SK-N-SH (cell line): ENCODE measurements at regions not wholly inside any gene's neighbourhood (a gene's known extent, or its start where the extent isn't known, plus 50 kb on each side); places are given as distances from the start of the nearest gene placed in this dataset.

Source experiments
- CTCF ChIA-PET: fragments of 300-600, 350-600 bp; formaldehyde crosslinking; extraction: SDS; loops from one replicate; lab custom pipeline; 2021; lab: Yijun Ruan, JAX
- POLR2A ChIA-PET: fragments of 350-600 bp; sonication (Branson Sonifier 250); formaldehyde crosslinking; extraction: SDS; loops from one replicate; lab custom pipeline; 2020; ENCODE audit warnings: antibody characterized with exemption, inconsistent platforms; lab: Yijun Ruan, JAX
- DNase-seq: peaks from one replicate; pipeline ENCODE4 v3.0.0; 2012
- H2AFZ ChIP-seq: fragments of 200-600 bp; sonication (generic); 2 replicates; pipeline ENCODE4 v1.8.1; 2016; ENCODE audit warnings: antibody characterized with exemption, mild to moderate bottlenecking, low read depth
- H3F3A ChIP-seq: fragments of 200-600 bp; sonication (generic); replicated peaks from 2 replicates; pipeline ENCODE3; 2016; ENCODE audit warnings: antibody characterized with exemption, mild to moderate bottlenecking; ENCODE audit not compliant: insufficient read depth
- H3K27ac ChIP-seq, 2 experiments: fragments of 200-500 bp in 1 of 2; fragments of 200-600 bp in 1 of 2; sonication (Bioruptor generic) in 1 of 2; sonication (generic), shearing (Covaris generic) in 1 of 2; 2 replicates each; pipeline versions ENCODE4 v1.5.1 to v1.6.1; 2014 to 2016; ENCODE audit warnings: low read depth in 2 of 2, inconsistent platforms in 1 of 2, low read length in 1 of 2, mild to moderate bottlenecking in 1 of 2, mixed read lengths in 1 of 2
- H3K27me3 ChIP-seq: fragments of 200-600 bp; sonication (generic), shearing (Covaris generic); 2 replicates; pipeline ENCODE4 v1.6.1; 2016; ENCODE audit warnings: mixed run types; ENCODE audit not compliant: insufficient read depth
- H3K36me3 ChIP-seq, 2 experiments: fragments of 200-500 bp in 1 of 2; fragments of 200-600 bp in 1 of 2; sonication (Bioruptor generic) in 1 of 2; sonication (generic) in 1 of 2; replicated peaks in 1 of 2; 2 replicates each; pipeline versions ENCODE3 to v1.5.1; 2014 to 2016; ENCODE audit warnings: low read length in 1 of 2, mild to moderate bottlenecking in 1 of 2; ENCODE audit not compliant: insufficient read depth in 2 of 2, control insufficient read depth in 1 of 2
- H3K4me1 ChIP-seq, 2 experiments: fragments of 200-500 bp in 1 of 2; fragments of 200-600 bp in 1 of 2; sonication (Bioruptor generic) in 1 of 2; sonication (generic), shearing (Covaris generic) in 1 of 2; 2 replicates each; pipeline versions ENCODE4 v1.5.1 to v1.6.1; 2014 to 2016; ENCODE audit warnings: low read depth in 1 of 2, low read length in 1 of 2, mixed run types in 1 of 2; ENCODE audit not compliant: insufficient read depth in 2 of 2, control insufficient read depth in 1 of 2
- H3K4me2 ChIP-seq: fragments of 200-600 bp; sonication (generic), shearing (Covaris generic); 2 replicates; pipeline ENCODE4 v1.6.1; 2017; ENCODE audit warnings: mixed run types
- H3K4me3 ChIP-seq, 2 experiments: fragments of 200-500 bp in 1 of 2; fragments of 200-600 bp in 1 of 2; sonication (Bioruptor generic) in 1 of 2; sonication (generic), shearing (Covaris generic) in 1 of 2; 2 replicates each; pipeline versions ENCODE4 v1.5.1 to v1.8.1; 2014 to 2016; ENCODE audit warnings: low read depth in 2 of 2, inconsistent platforms in 1 of 2, low read length in 1 of 2, mild to moderate bottlenecking in 1 of 2, mixed read lengths in 1 of 2, moderate library complexity in 1 of 2
- H3K79me2 ChIP-seq: fragments of 200-600 bp; sonication (generic); 2 replicates; pipeline ENCODE4 v1.8.1; 2017; ENCODE audit warnings: mild to moderate bottlenecking; ENCODE audit not compliant: insufficient read depth
- H3K9ac ChIP-seq: fragments of 200-600 bp; sonication (generic); 2 replicates; pipeline ENCODE4 v1.6.1; 2017; ENCODE audit warnings: mixed run types
- H3K9me2 ChIP-seq: fragments of 200-600 bp; sonication (generic); 2 replicates; pipeline ENCODE4 v1.6.1; 2017; ENCODE audit warnings: mixed run types
- H3K9me3 ChIP-seq: fragments of 200-600 bp; sonication (generic); 2 replicates; pipeline ENCODE4 v1.6.1; 2017; ENCODE audit warnings: mixed run types, mild to moderate bottlenecking, moderate library complexity
- H4K20me1 ChIP-seq: fragments of 200-600 bp; sonication (generic); 2 replicates; pipeline ENCODE4 v1.6.1; 2017; ENCODE audit warnings: mild to moderate bottlenecking, mixed run types; ENCODE audit not compliant: insufficient read depth
- ELF1 ChIP-seq: IDR thresholded peaks from 2 replicates; pipeline ENCODE4 v1.4.0; 2012
- FOSL2 ChIP-seq: IDR thresholded peaks from 2 replicates; pipeline ENCODE4 v1.4.0; 2012; ENCODE audit warnings: low read depth, mild to moderate bottlenecking, moderate library complexity, borderline replicate concordance
- FOXM1 ChIP-seq: IDR thresholded peaks from 2 replicates; pipeline ENCODE4 v1.4.0; 2012; ENCODE audit warnings: low read depth, mild to moderate bottlenecking
- RAD21 ChIP-seq: IDR thresholded peaks from 2 replicates; pipeline ENCODE4 v1.6.1; 2012; ENCODE audit warnings: mild to moderate bottlenecking, low read length
- RCOR1 ChIP-seq: fragments of 150-350 bp; IDR thresholded peaks from 2 replicates; pipeline ENCODE4 v1.6.1; 2017; ENCODE audit warnings: antibody characterized with exemption, low read length
- RFX5 ChIP-seq: IDR thresholded peaks from 2 replicates; pipeline ENCODE4 v1.6.1; 2012; ENCODE audit warnings: mild to moderate bottlenecking, improper control_type of control experiment, low read length
- RXRA ChIP-seq: IDR thresholded peaks from 2 replicates; pipeline ENCODE4 v1.4.0; 2012; ENCODE audit warnings: low read depth, mild to moderate bottlenecking, borderline replicate concordance
- SMC3 ChIP-seq: IDR thresholded peaks from 2 replicates; pipeline ENCODE4 v1.6.1; 2012; ENCODE audit warnings: low read depth, low read length, improper control_type of control experiment
- YY1 ChIP-seq: IDR thresholded peaks from 2 replicates; pipeline ENCODE4 v1.4.0; 2012; ENCODE audit warnings: low read depth, mild to moderate bottlenecking
- WGBS: methylation state at CpG from one replicate; pipeline ENCODE4 v1.1.6; 2017; ENCODE audit warnings: low lambda C conversion rate; 5-methylcytosine and 5-hydroxymethylcytosine counted together
- TF ChIP-seq, protein P1 (sequence below): fragments of 200-600 bp; sonication (generic); IDR thresholded peaks from 2 replicates; pipeline ENCODE4 v1.6.1; 2017; ENCODE audit warnings: antibody characterized with exemption, mild to moderate bottlenecking, moderate library complexity
- TF ChIP-seq, protein P2 (sequence below): IDR thresholded peaks from 2 replicates; pipeline ENCODE4; 2012
- TF ChIP-seq, protein P3 (sequence below): fragments of 150-350 bp; IDR thresholded peaks from 2 replicates; pipeline ENCODE4 v1.6.1; 2017; ENCODE audit warnings: antibody characterized with exemption, low read length, low read depth, borderline replicate concordance
- TF ChIP-seq, protein P4 (sequence below): IDR thresholded peaks from 2 replicates; pipeline ENCODE4 v1.6.1; 2012; ENCODE audit warnings: mild to moderate bottlenecking, low read depth, low read length, moderate library complexity

DNA sequence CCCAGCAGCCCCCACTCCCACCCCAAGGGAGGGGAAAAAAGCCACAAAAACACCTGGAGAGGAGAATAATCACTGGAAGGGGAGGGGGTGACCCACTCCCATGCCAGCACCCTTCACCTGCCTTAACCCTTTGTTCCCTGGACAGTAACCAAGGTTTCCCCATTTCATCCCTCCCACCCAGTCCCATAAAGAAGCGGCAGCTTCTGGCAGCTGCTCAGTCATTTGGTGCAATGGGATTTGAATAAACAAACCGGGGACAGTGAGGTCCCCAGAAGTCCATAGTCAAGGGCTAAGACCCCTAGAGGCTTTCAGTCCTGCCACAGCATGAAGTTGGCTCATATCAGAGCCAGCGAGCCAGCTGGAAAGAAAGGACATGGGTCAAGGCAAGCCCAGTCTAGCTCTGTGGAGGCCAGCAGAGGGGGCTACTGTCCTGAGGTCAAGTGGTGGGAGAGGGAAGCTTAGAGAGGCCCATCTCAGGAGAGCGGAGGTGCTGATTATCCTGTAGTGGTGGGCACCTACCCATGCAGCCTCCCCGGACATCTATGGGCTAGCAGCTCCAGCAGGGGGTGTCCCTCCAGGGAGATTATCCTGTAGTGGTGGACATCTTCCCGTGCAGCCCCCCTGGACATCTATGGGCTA lies 58.9 kb upstream of the LBX1 start:
- H4K20me1 ChIP-seq = no peaks in the 10 kb centered on the region
- DNase-seq = peak; percentile 87
- H3K36me3 ChIP-seq = no peaks in the 10 kb centered on the region
- H3F3A ChIP-seq = no peaks in the 10 kb centered on the region
- no peak overlapping the region for H3K4me3 ChIP-seq
- H3K79me2 ChIP-seq = no peaks in the 10 kb centered on the region
- POLR2A ChIA-PET = interaction anchor here (1.1 kb wide), 1 partner anchor 67 kb away, joined by 4 read pairs; no protein-coding TSS in a partner anchor
- no peak overlapping the region for H3K4me2 ChIP-seq
- peaks cover 0 to 11% of the 10 kb centered on the region in 2 experiments; a peak in 1 of 4 replicates for H3K4me1 ChIP-seq
- peaks cover 20% of the 10 kb centered on the region for H3K27me3 ChIP-seq
- TF ChIP-seq FOSL2 (no peak), SMC3 (peak; percentile 77), ELF1 (no peak), RAD21 (peak; percentile 75)
- TF ChIP-seq, protein P1, sequence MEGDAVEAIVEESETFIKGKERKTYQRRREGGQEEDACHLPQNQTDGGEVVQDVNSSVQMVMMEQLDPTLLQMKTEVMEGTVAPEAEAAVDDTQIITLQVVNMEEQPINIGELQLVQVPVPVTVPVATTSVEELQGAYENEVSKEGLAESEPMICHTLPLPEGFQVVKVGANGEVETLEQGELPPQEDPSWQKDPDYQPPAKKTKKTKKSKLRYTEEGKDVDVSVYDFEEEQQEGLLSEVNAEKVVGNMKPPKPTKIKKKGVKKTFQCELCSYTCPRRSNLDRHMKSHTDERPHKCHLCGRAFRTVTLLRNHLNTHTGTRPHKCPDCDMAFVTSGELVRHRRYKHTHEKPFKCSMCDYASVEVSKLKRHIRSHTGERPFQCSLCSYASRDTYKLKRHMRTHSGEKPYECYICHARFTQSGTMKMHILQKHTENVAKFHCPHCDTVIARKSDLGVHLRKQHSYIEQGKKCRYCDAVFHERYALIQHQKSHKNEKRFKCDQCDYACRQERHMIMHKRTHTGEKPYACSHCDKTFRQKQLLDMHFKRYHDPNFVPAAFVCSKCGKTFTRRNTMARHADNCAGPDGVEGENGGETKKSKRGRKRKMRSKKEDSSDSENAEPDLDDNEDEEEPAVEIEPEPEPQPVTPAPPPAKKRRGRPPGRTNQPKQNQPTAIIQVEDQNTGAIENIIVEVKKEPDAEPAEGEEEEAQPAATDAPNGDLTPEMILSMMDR = peak; percentile 36
- H3K9me2 ChIP-seq = no peaks in the 10 kb centered on the region
- no peak overlapping the region for H3K9ac ChIP-seq
- no peaks in the 10 kb centered on the region for H3K9me3 ChIP-seq
- H2AFZ ChIP-seq = no peak overlapping the region
- CTCF ChIA-PET = interaction anchor here (0.5 to 11.6 kb wide), 40 partner anchors 13 to 547 kb away, joined by 3 to 243 read pairs (median 4); partner anchors contain the start of genes BTRC and LBX1
- 44% methylated on average over 3 of the region's 6 CpGs for WGBS
- no peak overlapping the region for H3K27ac ChIP-seq

DNA sequence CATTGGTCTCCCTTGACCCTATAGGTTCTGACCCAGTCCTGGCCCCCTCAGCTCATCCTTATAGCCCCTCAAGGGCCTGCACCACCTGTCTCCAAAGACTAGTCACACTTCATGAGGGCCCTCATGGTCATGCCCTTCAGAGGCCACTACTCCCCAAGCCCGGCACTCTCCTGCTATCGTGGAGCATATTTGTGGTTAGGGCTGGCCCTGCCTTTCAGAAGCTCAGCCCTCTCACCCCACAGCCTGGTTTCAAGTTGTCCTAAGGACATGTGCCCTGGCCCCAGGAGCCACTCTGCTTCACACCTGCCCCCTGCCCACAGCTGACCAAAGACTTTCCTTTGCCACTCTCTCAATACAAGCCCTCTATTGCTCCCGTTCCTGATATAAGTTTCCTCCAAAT lies 60.3 kb upstream of the LBX1 start:
- Histone ChIP-seq H3K9ac (no peak overlapping the region), H3K27me3 (peaks cover 17% of the 10 kb centered on the region), H3K27ac (no peak overlapping the region), H3K9me2 (no peaks in the 10 kb centered on the region), H3K4me1 (peaks cover 0 to 15% of the 10 kb centered on the region in 2 experiments; a peak in 1 of 4 replicates), H3K9me3 (no peaks in the 10 kb centered on the region), H2AFZ (no peak overlapping the region), H3F3A (no peaks in the 10 kb centered on the region), H4K20me1 (no peaks in the 10 kb centered on the region), H3K4me2 (no peak overlapping the region), H3K4me3 (no peak overlapping the region), H3K79me2 (no peaks in the 10 kb centered on the region), H3K36me3 (no peaks in the 10 kb centered on the region)
- ChIA-PET CTCF (interaction anchor here (1.0 to 11.6 kb wide), 16 partner anchors 12 to 280 kb away, joined by 3 to 243 read pairs (median 11); partner anchors contain the start of gene LBX1), POLR2A (interaction anchor here (0.6 kb wide), 1 partner anchor 691 kb away, joined by 3 read pairs; no protein-coding TSS in a partner anchor)
- TF ChIP-seq RCOR1 = no peak
- TF ChIP-seq FOXM1 = no peak
- TF ChIP-seq, protein P2, sequence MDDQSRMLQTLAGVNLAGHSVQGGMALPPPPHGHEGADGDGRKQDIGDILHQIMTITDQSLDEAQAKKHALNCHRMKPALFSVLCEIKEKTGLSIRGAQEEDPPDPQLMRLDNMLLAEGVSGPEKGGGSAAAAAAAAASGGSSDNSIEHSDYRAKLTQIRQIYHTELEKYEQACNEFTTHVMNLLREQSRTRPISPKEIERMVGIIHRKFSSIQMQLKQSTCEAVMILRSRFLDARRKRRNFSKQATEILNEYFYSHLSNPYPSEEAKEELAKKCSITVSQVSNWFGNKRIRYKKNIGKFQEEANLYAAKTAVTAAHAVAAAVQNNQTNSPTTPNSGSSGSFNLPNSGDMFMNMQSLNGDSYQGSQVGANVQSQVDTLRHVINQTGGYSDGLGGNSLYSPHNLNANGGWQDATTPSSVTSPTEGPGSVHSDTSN = no peak
- TF ChIP-seq RXRA = no peak
- TF ChIP-seq YY1 = no peak
- no peak for TF ChIP-seq RFX5
- TF ChIP-seq, protein P3, sequence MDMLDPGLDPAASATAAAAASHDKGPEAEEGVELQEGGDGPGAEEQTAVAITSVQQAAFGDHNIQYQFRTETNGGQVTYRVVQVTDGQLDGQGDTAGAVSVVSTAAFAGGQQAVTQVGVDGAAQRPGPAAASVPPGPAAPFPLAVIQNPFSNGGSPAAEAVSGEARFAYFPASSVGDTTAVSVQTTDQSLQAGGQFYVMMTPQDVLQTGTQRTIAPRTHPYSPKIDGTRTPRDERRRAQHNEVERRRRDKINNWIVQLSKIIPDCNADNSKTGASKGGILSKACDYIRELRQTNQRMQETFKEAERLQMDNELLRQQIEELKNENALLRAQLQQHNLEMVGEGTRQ = no peak
- TF ChIP-seq, protein P4, sequence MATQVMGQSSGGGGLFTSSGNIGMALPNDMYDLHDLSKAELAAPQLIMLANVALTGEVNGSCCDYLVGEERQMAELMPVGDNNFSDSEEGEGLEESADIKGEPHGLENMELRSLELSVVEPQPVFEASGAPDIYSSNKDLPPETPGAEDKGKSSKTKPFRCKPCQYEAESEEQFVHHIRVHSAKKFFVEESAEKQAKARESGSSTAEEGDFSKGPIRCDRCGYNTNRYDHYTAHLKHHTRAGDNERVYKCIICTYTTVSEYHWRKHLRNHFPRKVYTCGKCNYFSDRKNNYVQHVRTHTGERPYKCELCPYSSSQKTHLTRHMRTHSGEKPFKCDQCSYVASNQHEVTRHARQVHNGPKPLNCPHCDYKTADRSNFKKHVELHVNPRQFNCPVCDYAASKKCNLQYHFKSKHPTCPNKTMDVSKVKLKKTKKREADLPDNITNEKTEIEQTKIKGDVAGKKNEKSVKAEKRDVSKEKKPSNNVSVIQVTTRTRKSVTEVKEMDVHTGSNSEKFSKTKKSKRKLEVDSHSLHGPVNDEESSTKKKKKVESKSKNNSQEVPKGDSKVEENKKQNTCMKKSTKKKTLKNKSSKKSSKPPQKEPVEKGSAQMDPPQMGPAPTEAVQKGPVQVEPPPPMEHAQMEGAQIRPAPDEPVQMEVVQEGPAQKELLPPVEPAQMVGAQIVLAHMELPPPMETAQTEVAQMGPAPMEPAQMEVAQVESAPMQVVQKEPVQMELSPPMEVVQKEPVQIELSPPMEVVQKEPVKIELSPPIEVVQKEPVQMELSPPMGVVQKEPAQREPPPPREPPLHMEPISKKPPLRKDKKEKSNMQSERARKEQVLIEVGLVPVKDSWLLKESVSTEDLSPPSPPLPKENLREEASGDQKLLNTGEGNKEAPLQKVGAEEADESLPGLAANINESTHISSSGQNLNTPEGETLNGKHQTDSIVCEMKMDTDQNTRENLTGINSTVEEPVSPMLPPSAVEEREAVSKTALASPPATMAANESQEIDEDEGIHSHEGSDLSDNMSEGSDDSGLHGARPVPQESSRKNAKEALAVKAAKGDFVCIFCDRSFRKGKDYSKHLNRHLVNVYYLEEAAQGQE = no peak
- no peak for DNase-seq
- WGBS = 96% methylated on average over 3 of the region's 3 CpGs
